NCI-H460 (cell line): ENCODE measurements at regions not wholly inside any gene's neighbourhood (a gene's known extent, or its start where the extent isn't known, plus 50 kb on each side); places are given as distances from the start of the nearest gene placed in this dataset.
"Not testable (repeated sequence)": the region's sequence is repeated elsewhere in the genome, so short reads cannot be mapped to it uniquely, and the experiment has no call there.

Experiments used
- DNase-seq: peaks from one replicate; pipeline ENCODE4 v3.0.0-alpha.2; 2016; ENCODE audit warnings: low read depth; ENCODE audit errors: extremely low read depth

- peak; percentile 50 for DNase-seq
Observed at GRCh38 chr4:101730291-101731117, 60.0 kb upstream of the BANK1 start.

- DNase-seq, result no peak
Observed at GRCh38 chr4:101727238-101727637, 63.3 kb upstream of the BANK1 start.

GRCh38 chr4:101724093-101724492 is 66.4 kb upstream of the BANK1 start:
- no peak for DNase-seq

- no peak for DNase-seq
Observed at GRCh38 chr4:101718810-101719209, 71.7 kb upstream of the BANK1 start.

- no peak for DNase-seq
Observed at GRCh38 chr4:101711590-101712260, 78.8 kb upstream of the BANK1 start.

GRCh38 chr4:101710806-101711205 is 79.7 kb upstream of the BANK1 start:
- no peak for DNase-seq

GRCh38 chr4:101708293-101709039 is 82.1 kb upstream of the BANK1 start:
- no peak for DNase-seq

- no peak for DNase-seq
Observed at GRCh38 chr4:101707596-101707995, 82.9 kb upstream of the BANK1 start.

GRCh38 chr4:101706535-101707057 is 83.9 kb upstream of the BANK1 start:
- DNase-seq, result no peak

GRCh38 chr4:101701551-101701950 is 89.0 kb upstream of the BANK1 start:
- DNase-seq, result no peak

GRCh38 chr4:101699441-101700124 is 90.9 kb upstream of the BANK1 start:
- no peak for DNase-seq

GRCh38 chr4:101697266-101697665 is 93.3 kb upstream of the BANK1 start:
- DNase-seq, result no peak

- DNase-seq, result no peak
Observed at GRCh38 chr4:101696276-101697010, 94.1 kb upstream of the BANK1 start.

GRCh38 chr4:101695176-101695575 is 95.4 kb upstream of the BANK1 start:
- DNase-seq, result no peak

- not testable (repeated sequence) for DNase-seq
Observed at GRCh38 chr4:101694403-101694802, 96.1 kb upstream of the BANK1 start.

GRCh38 chr4:101693842-101694398 is 96.6 kb upstream of the BANK1 start:
- peak; percentile 23 for DNase-seq

- no peak for DNase-seq
Observed at GRCh38 chr4:101689220-101689619, 101.3 kb upstream of the BANK1 start.

- no peak for DNase-seq
Observed at GRCh38 chr4:101685126-101685525, 105.4 kb upstream of the BANK1 start.

- no peak for DNase-seq
Observed at GRCh38 chr4:101682946-101683345, 107.6 kb upstream of the BANK1 start.

- DNase-seq, result no peak
Observed at GRCh38 chr4:101678180-101678579, 112.3 kb upstream of the BANK1 start.
